ENCODE measurements at regions not wholly inside any gene's neighbourhood (a gene's known extent, or its start where the extent isn't known, plus 50 kb on each side); places are given as distances from the start of the nearest gene placed in this dataset.

DNA sequence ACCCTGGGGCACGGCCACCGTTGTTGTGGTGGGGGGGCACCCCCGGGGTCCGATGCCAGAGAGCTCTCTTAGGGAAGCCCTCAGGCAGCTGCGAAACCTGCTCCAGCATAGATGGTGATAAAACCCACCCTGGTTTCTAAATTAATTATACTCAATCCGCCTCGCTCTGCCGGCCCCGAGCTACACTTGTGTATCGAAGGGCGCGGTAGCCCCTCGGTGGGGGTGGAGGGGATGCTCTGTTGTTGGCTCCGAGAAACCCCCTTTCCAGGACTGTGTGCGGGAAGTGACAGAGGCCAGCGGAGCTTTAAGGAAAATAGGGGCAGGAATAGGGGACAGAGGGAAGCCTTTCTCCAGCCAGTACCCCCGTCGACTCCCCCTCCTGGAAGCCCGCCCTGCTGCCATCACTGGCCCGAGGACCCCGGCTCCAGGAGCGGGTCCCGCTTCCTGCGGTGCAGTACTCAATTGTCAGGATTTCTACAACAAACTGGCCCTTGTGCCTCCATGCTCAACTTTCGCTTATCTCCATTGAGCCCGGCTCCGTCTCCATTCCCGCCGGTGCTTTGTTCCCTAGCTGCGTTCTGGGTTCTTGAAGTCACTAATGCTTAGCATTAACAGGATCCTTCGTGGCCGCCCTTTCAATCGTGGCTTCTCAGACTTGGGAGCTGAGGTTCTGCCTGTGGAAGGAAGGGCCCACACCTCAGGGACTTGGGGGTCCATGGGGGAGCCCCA lies 408.2 kb downstream of the BCOR start:
- Histone ChIP-seq H3K27me3 (ENCODE audit: low read length) (peaks cover 9% of the 10 kb centered on the region; the same call in 1 of the 2 replicates), H3K9me2 (replicated peaks; ENCODE audit: low read length) (no peaks in the 10 kb centered on the region), H3K9ac (ENCODE audit: low read length) (no peak overlapping the region), H3K4me2 (ENCODE audit: low read length) (peak overlapping the region; percentile 89), H3K9me3 (ENCODE audit: low read length) (no peaks in the 10 kb centered on the region), H3K79me2 (ENCODE audit: low read length) (no peaks in the 10 kb centered on the region), H3K27ac (ENCODE audit: low read length) (no peak overlapping the region), H3F3A (ENCODE audit: low read length, unreplicated experiment) (no peaks in the 10 kb centered on the region), H2AFZ (ENCODE audit: low read length) (peak overlapping the region; percentile 75; the same call in 1 of the 2 replicates), H4K20me1 (ENCODE audit: low read length) (no peaks in the 10 kb centered on the region), H3K36me3 (ENCODE audit: low read depth, low read length) (no peaks in the 10 kb centered on the region), H3K4me3 (ENCODE audit: low read length) (peak overlapping the region; percentile 65), H3K4me1 (ENCODE audit: insufficient read depth, low read length) (no peaks in the 10 kb centered on the region)
- DNase-seq: no peak
- TF ChIP-seq EZH2phosphoT487 (IDR thresholded peaks at IDR 0.05; ENCODE audit: borderline replicate concordance, low read length) (no peak), EZH2 (IDR thresholded peaks at IDR 0.05; ENCODE audit: low read length, unreplicated experiment) (no peak)
- intact Hi-C loops (cut with micrococcal nuclease): no loop called here
- POLR2A ChIA-PET (ENCODE audit: unreplicated experiment): no interaction called here
- CTCF ChIA-PET: no interaction called here
- ATAC-seq: no peak
- BruUV-seq (replicated peaks): no TSS peak

DNA sequence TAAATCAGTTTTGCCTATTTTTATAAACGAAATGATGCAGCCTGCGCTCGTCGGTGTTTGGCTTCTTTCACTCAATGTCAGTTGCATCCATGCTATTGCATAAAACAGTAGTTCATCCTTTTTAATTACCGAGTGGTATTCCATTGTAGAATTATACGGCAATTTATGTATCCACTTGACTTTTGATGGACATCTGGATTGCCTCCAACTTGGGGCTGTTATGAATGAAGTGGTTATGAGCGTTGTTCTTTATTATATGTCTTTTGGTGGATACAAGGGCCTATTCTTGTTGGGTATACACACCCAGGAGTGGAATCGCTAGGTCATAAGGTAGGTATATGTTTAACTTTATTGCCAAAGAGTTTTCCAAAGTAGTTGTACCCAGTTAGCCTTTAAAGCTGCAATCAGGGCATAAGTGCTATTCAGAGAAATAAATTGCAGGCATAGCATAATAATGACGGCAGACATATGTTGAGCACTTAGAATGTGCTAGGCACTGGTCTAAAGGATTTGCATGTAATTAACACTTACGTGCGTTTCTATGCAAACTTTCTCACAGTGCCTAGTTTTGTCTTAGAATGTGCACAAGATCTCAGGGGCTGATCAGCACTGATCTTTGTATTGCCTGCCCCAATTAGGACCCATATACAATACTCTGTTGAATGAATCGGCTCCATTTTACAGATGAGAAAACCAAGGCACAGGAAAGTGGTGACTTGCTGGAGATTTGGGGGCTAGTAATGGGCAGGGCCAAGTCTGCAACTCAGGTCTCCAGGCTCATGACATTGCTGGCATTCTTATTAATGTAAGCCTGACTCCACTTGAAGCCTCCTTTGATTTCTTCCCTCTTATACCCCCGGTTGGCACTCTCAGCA lies 407.0 kb downstream of the BCOR start:
- Histone ChIP-seq H3K36me3 (ENCODE audit: low read depth, low read length) (no peaks in the 10 kb centered on the region), H3K27me3 (ENCODE audit: low read length) (peaks cover 9% of the 10 kb centered on the region; the same call in 1 of the 2 replicates), H4K20me1 (ENCODE audit: low read length) (no peaks in the 10 kb centered on the region), H3K9me2 (replicated peaks; ENCODE audit: low read length) (no peaks in the 10 kb centered on the region), H3F3A (ENCODE audit: low read length, unreplicated experiment) (no peaks in the 10 kb centered on the region), H3K4me3 (ENCODE audit: low read length) (no peak overlapping the region), H2AFZ (ENCODE audit: low read length) (no peak overlapping the region), H3K27ac (ENCODE audit: low read length) (no peak overlapping the region), H3K9ac (ENCODE audit: low read length) (no peak overlapping the region), H3K9me3 (ENCODE audit: low read length) (no peaks in the 10 kb centered on the region), H3K79me2 (ENCODE audit: low read length) (no peaks in the 10 kb centered on the region), H3K4me2 (ENCODE audit: low read length) (no peak overlapping the region), H3K4me1 (ENCODE audit: insufficient read depth, low read length) (no peaks in the 10 kb centered on the region)
- BruUV-seq (replicated peaks): no TSS peak
- ChIA-PET POLR2A (ENCODE audit: unreplicated experiment) (no interaction called here), CTCF (no interaction called here)
- ATAC-seq (no peak), DNase-seq (no peak)
- TF ChIP-seq EZH2phosphoT487 (IDR thresholded peaks at IDR 0.05; ENCODE audit: borderline replicate concordance, low read length) (no peak), EZH2 (IDR thresholded peaks at IDR 0.05; ENCODE audit: low read length, unreplicated experiment) (no peak)
- TF ChIP-seq, protein P1, sequence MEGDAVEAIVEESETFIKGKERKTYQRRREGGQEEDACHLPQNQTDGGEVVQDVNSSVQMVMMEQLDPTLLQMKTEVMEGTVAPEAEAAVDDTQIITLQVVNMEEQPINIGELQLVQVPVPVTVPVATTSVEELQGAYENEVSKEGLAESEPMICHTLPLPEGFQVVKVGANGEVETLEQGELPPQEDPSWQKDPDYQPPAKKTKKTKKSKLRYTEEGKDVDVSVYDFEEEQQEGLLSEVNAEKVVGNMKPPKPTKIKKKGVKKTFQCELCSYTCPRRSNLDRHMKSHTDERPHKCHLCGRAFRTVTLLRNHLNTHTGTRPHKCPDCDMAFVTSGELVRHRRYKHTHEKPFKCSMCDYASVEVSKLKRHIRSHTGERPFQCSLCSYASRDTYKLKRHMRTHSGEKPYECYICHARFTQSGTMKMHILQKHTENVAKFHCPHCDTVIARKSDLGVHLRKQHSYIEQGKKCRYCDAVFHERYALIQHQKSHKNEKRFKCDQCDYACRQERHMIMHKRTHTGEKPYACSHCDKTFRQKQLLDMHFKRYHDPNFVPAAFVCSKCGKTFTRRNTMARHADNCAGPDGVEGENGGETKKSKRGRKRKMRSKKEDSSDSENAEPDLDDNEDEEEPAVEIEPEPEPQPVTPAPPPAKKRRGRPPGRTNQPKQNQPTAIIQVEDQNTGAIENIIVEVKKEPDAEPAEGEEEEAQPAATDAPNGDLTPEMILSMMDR (conservative IDR thresholded peaks at IDR 0.05; ENCODE audit: low read depth, low read length): no peak
- intact Hi-C loops (cut with micrococcal nuclease): no loop called here

DNA sequence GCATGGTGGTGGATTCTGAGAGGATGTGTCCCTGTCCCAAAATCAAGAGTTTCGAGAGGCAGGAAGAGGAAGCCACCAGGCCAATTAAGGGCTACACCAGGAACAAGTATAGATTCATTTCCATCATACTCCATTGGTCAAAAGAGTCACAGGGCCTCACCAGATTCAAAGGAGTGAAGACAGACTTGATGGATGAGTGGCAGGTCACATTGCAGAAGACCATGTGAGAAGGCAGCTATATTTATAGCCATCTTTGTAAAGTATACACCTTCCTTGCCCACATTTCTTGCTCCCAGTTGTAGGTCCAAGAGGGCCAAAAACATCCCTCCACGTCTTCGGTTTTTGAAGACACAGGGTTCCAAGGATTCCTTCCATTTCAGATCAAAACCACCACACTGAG lies 406.0 kb downstream of the BCOR start:
- Histone ChIP-seq H3K4me1 (ENCODE audit: insufficient read depth, low read length) (no peaks in the 10 kb centered on the region), H3K79me2 (ENCODE audit: low read length) (no peaks in the 10 kb centered on the region), H3K4me2 (ENCODE audit: low read length) (no peak overlapping the region), H2AFZ (ENCODE audit: low read length) (no peak overlapping the region), H3K4me3 (ENCODE audit: low read length) (no peak overlapping the region), H3K9me2 (replicated peaks; ENCODE audit: low read length) (no peaks in the 10 kb centered on the region), H3K9me3 (ENCODE audit: low read length) (no peaks in the 10 kb centered on the region), H3K9ac (ENCODE audit: low read length) (no peak overlapping the region), H3K27ac (ENCODE audit: low read length) (no peak overlapping the region), H3K36me3 (ENCODE audit: low read depth, low read length) (no peaks in the 10 kb centered on the region), H3F3A (ENCODE audit: low read length, unreplicated experiment) (no peaks in the 10 kb centered on the region), H3K27me3 (ENCODE audit: low read length) (peaks cover 9% of the 10 kb centered on the region; the same call in 1 of the 2 replicates), H4K20me1 (ENCODE audit: low read length) (no peaks in the 10 kb centered on the region)
- TF ChIP-seq EZH2phosphoT487 (IDR thresholded peaks at IDR 0.05; ENCODE audit: borderline replicate concordance, low read length): no peak
- no peak for TF ChIP-seq EZH2 (IDR thresholded peaks at IDR 0.05; ENCODE audit: low read length, unreplicated experiment)
- TF ChIP-seq, protein P1 (conservative IDR thresholded peaks at IDR 0.05; ENCODE audit: low read depth, low read length): no peak
- ATAC-seq (no peak), DNase-seq (no peak)
- intact Hi-C loops (cut with micrococcal nuclease): no loop called here
- ChIA-PET POLR2A (ENCODE audit: unreplicated experiment) (no interaction called here), CTCF (no interaction called here)
- BruUV-seq (replicated peaks): no TSS peak
